GM12873 (cell line): ENCODE measurements at regions not wholly inside any gene's neighbourhood (a gene's known extent, or its start where the extent isn't known, plus 50 kb on each side); places are given as distances from the start of the nearest gene placed in this dataset.

Experiments
- CTCF ChIP-seq: IDR thresholded peaks from 2 replicates; pipeline ENCODE4 v1.5.1; 2012; ENCODE audit warnings: low read depth, mild to moderate bottlenecking, moderate library complexity, low read length, control low read depth; ENCODE audit not compliant: insufficient read depth; ENCODE audit errors: missing control alignments

GRCh38 chr10:29039091-29039490, 249.8 kb upstream of the LYZL1 start:
- no peak for TF ChIP-seq CTCF

- no peak for TF ChIP-seq CTCF
Observed at GRCh38 chr10:29039677-29040189, 249.1 kb upstream of the LYZL1 start.

GRCh38 chr10:29041616-29042015, 247.3 kb upstream of the LYZL1 start:
- no peak for TF ChIP-seq CTCF

- TF ChIP-seq CTCF: no peak
Observed at GRCh38 chr10:29048506-29048905, 240.4 kb upstream of the LYZL1 start.

- TF ChIP-seq CTCF: no peak
Observed at GRCh38 chr10:29050081-29050480, 238.8 kb upstream of the LYZL1 start.

GRCh38 chr10:29055101-29055500, 233.8 kb upstream of the LYZL1 start:
- no peak for TF ChIP-seq CTCF

GRCh38 chr10:29056729-29057128, 232.1 kb upstream of the LYZL1 start:
- no peak for TF ChIP-seq CTCF
